HG02763 (cell line): ENCODE measurements at regions not wholly inside any gene's neighbourhood (a gene's known extent, or its start where the extent isn't known, plus 50 kb on each side); places are given as distances from the start of the nearest gene placed in this dataset.
"Not testable (repeated sequence)": the region's sequence is repeated elsewhere in the genome, so short reads cannot be mapped to it uniquely, and the experiment has no call there.

Experiments
- ATAC-seq: cut with Tn5 transposase; IDR thresholded peaks from one replicate; pipeline ENCODE4 v1.9.1; 2021; ENCODE audit warnings: mild to moderate bottlenecking, moderate library complexity; ENCODE audit not compliant: unreplicated experiment

GRCh38 chr17:70687421-70687820 is 518.1 kb downstream of the KCNJ2 start:
- ATAC-seq, result no peak

- no peak for ATAC-seq
Measured at GRCh38 chr17:70691150-70691549, 521.8 kb downstream of the KCNJ2 start.

GRCh38 chr17:70699408-70699807 is 530.1 kb downstream of the KCNJ2 start:
- no peak for ATAC-seq

- no peak for ATAC-seq
Measured at GRCh38 chr17:70702683-70703255, 533.4 kb downstream of the KCNJ2 start.

- no peak for ATAC-seq
Measured at GRCh38 chr17:70709596-70709995, 540.3 kb downstream of the KCNJ2 start.

GRCh38 chr17:70713694-70714093 is 544.4 kb downstream of the KCNJ2 start:
- no peak for ATAC-seq

- ATAC-seq, result no peak
Measured at GRCh38 chr17:70716551-70716950, 547.2 kb downstream of the KCNJ2 start.

- ATAC-seq, result no peak
Measured at GRCh38 chr17:70717042-70717441, 547.7 kb downstream of the KCNJ2 start.

GRCh38 chr17:70736375-70736957 is 567.1 kb downstream of the KCNJ2 start:
- ATAC-seq, result no peak

GRCh38 chr17:70739065-70739464 is 569.7 kb downstream of the KCNJ2 start:
- ATAC-seq, result no peak

- ATAC-seq, result not testable (repeated sequence)
Measured at GRCh38 chr17:70746574-70746973, 577.2 kb downstream of the KCNJ2 start.

GRCh38 chr17:70750983-70751382 is 581.7 kb downstream of the KCNJ2 start:
- no peak for ATAC-seq

- ATAC-seq, result not testable (repeated sequence)
Measured at GRCh38 chr17:70752461-70752860, 583.1 kb downstream of the KCNJ2 start.

GRCh38 chr17:70752966-70753467 is 583.7 kb downstream of the KCNJ2 start:
- ATAC-seq, result no peak

- ATAC-seq, result no peak
Measured at GRCh38 chr17:70763018-70763417, 593.7 kb downstream of the KCNJ2 start.

GRCh38 chr17:70767102-70767701 is 597.9 kb downstream of the KCNJ2 start:
- ATAC-seq, result no peak

GRCh38 chr17:70769956-70770355 is 600.6 kb downstream of the KCNJ2 start:
- no peak for ATAC-seq

GRCh38 chr17:70771804-70772386 is 602.6 kb downstream of the KCNJ2 start:
- no peak for ATAC-seq

- ATAC-seq, result no peak
Measured at GRCh38 chr17:70772761-70773160, 603.4 kb downstream of the KCNJ2 start.

- ATAC-seq, result no peak
Measured at GRCh38 chr17:70773258-70773657, 603.9 kb downstream of the KCNJ2 start.

- no peak for ATAC-seq
Measured at GRCh38 chr17:70774339-70775117, 605.2 kb downstream of the KCNJ2 start.
